CD4-positive, alpha-beta T cell treated with Interleukin-15 for 1 hour (primary cell): ENCODE measurements at regions not wholly inside any gene's neighbourhood (a gene's known extent, or its start where the extent isn't known, plus 50 kb on each side); places are given as distances from the start of the nearest gene placed in this dataset.

Experiments used
- DNase-seq: peaks from one replicate; pipeline ENCODE4 v3.0.0-alpha.2; 2020

GRCh38 chr13:53207556-53207955 is 178.9 kb downstream of the OLFM4 start:
- no peak for DNase-seq

GRCh38 chr13:53214433-53214832 is 185.8 kb downstream of the OLFM4 start:
- DNase-seq: no peak

- DNase-seq: no peak
Observed at GRCh38 chr13:53215563-53215962, 186.9 kb downstream of the OLFM4 start.

GRCh38 chr13:53216773-53217172 is 188.2 kb downstream of the OLFM4 start:
- no peak for DNase-seq

- DNase-seq: no peak
Observed at GRCh38 chr13:53217194-53217593, 188.6 kb downstream of the OLFM4 start.

- DNase-seq: no peak
Observed at GRCh38 chr13:53220038-53220437, 191.4 kb downstream of the OLFM4 start.

GRCh38 chr13:53237696-53238095 is 209.1 kb downstream of the OLFM4 start:
- no peak for DNase-seq

GRCh38 chr13:53238261-53238660 is 209.6 kb downstream of the OLFM4 start:
- no peak for DNase-seq

- no peak for DNase-seq
Observed at GRCh38 chr13:53240401-53241025, 211.9 kb downstream of the OLFM4 start.

- DNase-seq: no peak
Observed at GRCh38 chr13:53241891-53242348, 213.3 kb downstream of the OLFM4 start.

- DNase-seq: no peak
Observed at GRCh38 chr13:53249236-53249635, 220.6 kb downstream of the OLFM4 start.

- no peak for DNase-seq
Observed at GRCh38 chr13:53250272-53250875, 221.8 kb downstream of the OLFM4 start.

- DNase-seq: no peak
Observed at GRCh38 chr13:53250977-53251376, 222.4 kb downstream of the OLFM4 start.

GRCh38 chr13:53254500-53254899 is 225.9 kb downstream of the OLFM4 start:
- no peak for DNase-seq

- no peak for DNase-seq
Observed at GRCh38 chr13:53255795-53256194, 227.2 kb downstream of the OLFM4 start.

- DNase-seq: no peak
Observed at GRCh38 chr13:53260594-53260993, 232.0 kb downstream of the OLFM4 start.

- no peak for DNase-seq
Observed at GRCh38 chr13:53264751-53265385, 236.3 kb downstream of the OLFM4 start.

- no peak for DNase-seq
Observed at GRCh38 chr13:53266757-53267156, 238.1 kb downstream of the OLFM4 start.

- DNase-seq: no peak
Observed at GRCh38 chr13:53269634-53270033, 241.0 kb downstream of the OLFM4 start.

- DNase-seq: no peak
Observed at GRCh38 chr13:53272873-53273272, 244.3 kb downstream of the OLFM4 start.

- no peak for DNase-seq
Observed at GRCh38 chr13:53276265-53276664, 247.7 kb downstream of the OLFM4 start.

GRCh38 chr13:53281677-53282076 is 253.1 kb downstream of the OLFM4 start:
- no peak for DNase-seq

GRCh38 chr13:53285896-53286430 is 257.4 kb downstream of the OLFM4 start:
- DNase-seq: no peak

- DNase-seq: no peak
Observed at GRCh38 chr13:53298396-53298795, 269.8 kb downstream of the OLFM4 start.
